Nephron (organoid): ENCODE measurements at regions not wholly inside any gene's neighbourhood (a gene's known extent, or its start where the extent isn't known, plus 50 kb on each side); places are given as distances from the start of the nearest gene placed in this dataset.

Source experiments
- H3K27ac Mint-ChIP-seq, 3 experiments: 2 replicates each; pipeline ENCODE4 v1.8.0; 2020; ENCODE audit warnings: mixed read lengths in 3 of 3, mild to moderate bottlenecking in 2 of 3, moderate library complexity in 1 of 3
- H3K27me3 Mint-ChIP-seq: 2 replicates; pipeline ENCODE4 v1.8.0; 2021; ENCODE audit warnings: low read depth, mild to moderate bottlenecking, moderate library complexity, mixed read lengths
- H3K36me3 Mint-ChIP-seq: 2 replicates; pipeline ENCODE4 v1.8.0; 2020; ENCODE audit warnings: low read depth, mixed read lengths
- H3K4me1 Mint-ChIP-seq: 2 replicates; pipeline ENCODE4 v1.8.0; 2020; ENCODE audit warnings: mixed read lengths
- H3K4me3 Mint-ChIP-seq, 3 experiments: 2 replicates each; pipeline ENCODE4 v1.8.0; 2020; ENCODE audit warnings: mild to moderate bottlenecking in 3 of 3, mixed read lengths in 3 of 3, moderate library complexity in 2 of 3
- H3K9me3 Mint-ChIP-seq: 2 replicates; pipeline ENCODE4 v1.8.0; 2020; ENCODE audit warnings: mixed read lengths
- TF ChIP-seq, protein P1 (sequence below), 3 experiments: fragments of 200-600 bp; sonication (generic); IDR thresholded peaks; one replicate each; pipeline ENCODE4 v1.5.0; 2021; ENCODE audit warnings: antibody characterized with exemption in 3 of 3; ENCODE audit not compliant: unreplicated experiment in 3 of 3

GRCh38 chr5:79850316-79850822 lies 140.7 kb downstream of the MTX3 start:
- no peaks in the 10 kb centered on the region for H3K9me3 Mint-ChIP-seq
- TF ChIP-seq, protein P1, sequence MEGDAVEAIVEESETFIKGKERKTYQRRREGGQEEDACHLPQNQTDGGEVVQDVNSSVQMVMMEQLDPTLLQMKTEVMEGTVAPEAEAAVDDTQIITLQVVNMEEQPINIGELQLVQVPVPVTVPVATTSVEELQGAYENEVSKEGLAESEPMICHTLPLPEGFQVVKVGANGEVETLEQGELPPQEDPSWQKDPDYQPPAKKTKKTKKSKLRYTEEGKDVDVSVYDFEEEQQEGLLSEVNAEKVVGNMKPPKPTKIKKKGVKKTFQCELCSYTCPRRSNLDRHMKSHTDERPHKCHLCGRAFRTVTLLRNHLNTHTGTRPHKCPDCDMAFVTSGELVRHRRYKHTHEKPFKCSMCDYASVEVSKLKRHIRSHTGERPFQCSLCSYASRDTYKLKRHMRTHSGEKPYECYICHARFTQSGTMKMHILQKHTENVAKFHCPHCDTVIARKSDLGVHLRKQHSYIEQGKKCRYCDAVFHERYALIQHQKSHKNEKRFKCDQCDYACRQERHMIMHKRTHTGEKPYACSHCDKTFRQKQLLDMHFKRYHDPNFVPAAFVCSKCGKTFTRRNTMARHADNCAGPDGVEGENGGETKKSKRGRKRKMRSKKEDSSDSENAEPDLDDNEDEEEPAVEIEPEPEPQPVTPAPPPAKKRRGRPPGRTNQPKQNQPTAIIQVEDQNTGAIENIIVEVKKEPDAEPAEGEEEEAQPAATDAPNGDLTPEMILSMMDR (IDR thresholded peaks at IDR 0.05; ENCODE audit: unreplicated experiment in 3 of 3): no peak
- H3K27ac Mint-ChIP-seq: peak overlapping the region; percentile 10 to 51 (median 38)
- peaks cover 28% of the 10 kb centered on the region for H3K4me1 Mint-ChIP-seq
- no peaks in the 10 kb centered on the region for H3K36me3 Mint-ChIP-seq
- peaks cover 40% of the 10 kb centered on the region for H3K27me3 Mint-ChIP-seq
- H3K4me3 Mint-ChIP-seq: peak overlapping the region in 1 of 3 experiments; percentile 11

GRCh38 chr5:79849486-79850315 lies 141.4 kb downstream of the MTX3 start:
- H3K27me3 Mint-ChIP-seq: peaks cover 42% of the 10 kb centered on the region
- peaks cover 28% of the 10 kb centered on the region for H3K4me1 Mint-ChIP-seq
- TF ChIP-seq, protein P1 (IDR thresholded peaks at IDR 0.05; ENCODE audit: unreplicated experiment in 3 of 3): no peak
- H3K4me3 Mint-ChIP-seq: no peak overlapping the region
- no peaks in the 10 kb centered on the region for H3K9me3 Mint-ChIP-seq
- H3K36me3 Mint-ChIP-seq: no peaks in the 10 kb centered on the region
- H3K27ac Mint-ChIP-seq: peak overlapping the region in 2 of 3 experiments; percentile 38 to 51
